ENCODE measurements at regions not wholly inside any gene's neighbourhood (a gene's known extent, or its start where the extent isn't known, plus 50 kb on each side); places are given as distances from the start of the nearest gene placed in this dataset.
A peak's percentile ranks its signal among the peaks of the same experiment; 100 is the strongest.

- no peak overlapping the region for H3K27ac Mint-ChIP-seq
Measured at GRCh38 chr4:102428122-102428521, 73.0 kb upstream of the NFKB1 start.

GRCh38 chr4:102429553-102429952, 71.6 kb upstream of the NFKB1 start:
- Mint-ChIP-seq H3K27ac (no peak overlapping the region), H3K36me3 (peaks cover 7% of the 10 kb centered on the region), H3K9me3 (no peaks in the 10 kb centered on the region), H3K4me3 (no peak overlapping the region), H3K4me1 (peaks cover 15% of the 10 kb centered on the region), H3K27me3 (peaks cover 10% of the 10 kb centered on the region)
- CTCF ChIA-PET, result interaction anchor here (0.7 to 2.2 kb wide), 7 partner anchors 71 to 580 kb away, joined by 3 to 29 read pairs (median 3); partner anchors contain the start of gene SLC39A8
- no peak for DNase-seq

More at GRCh38 chr4:102428122-102428521, 73.0 kb upstream of the NFKB1 start:
- H3K9me3 Mint-ChIP-seq, result no peaks in the 10 kb centered on the region
- CTCF ChIA-PET, result interaction anchor here (0.5 to 1.3 kb wide), 4 partner anchors 151 to 664 kb away, joined by 3 read pairs; no protein-coding TSS in a partner anchor
- no peak overlapping the region for H3K4me3 Mint-ChIP-seq
- peaks cover 22% of the 10 kb centered on the region for H3K4me1 Mint-ChIP-seq
- DNase-seq, result no peak
- H3K27me3 Mint-ChIP-seq, result peaks cover 9% of the 10 kb centered on the region
- peaks cover 7% of the 10 kb centered on the region for H3K36me3 Mint-ChIP-seq

GRCh38 chr4:102430461-102430910, 70.7 kb upstream of the NFKB1 start:
- Mint-ChIP-seq H3K36me3 (peaks cover 7% of the 10 kb centered on the region), H3K4me3 (peak overlapping the region; percentile 88), H3K27ac (peak overlapping the region; percentile 84), H3K4me1 (peaks cover 15% of the 10 kb centered on the region), H3K9me3 (no peaks in the 10 kb centered on the region), H3K27me3 (peaks cover 10% of the 10 kb centered on the region)
- CTCF ChIA-PET, result interaction anchor here (0.6 to 3.3 kb wide), 21 partner anchors 18 to 673 kb away, joined by 3 to 36 read pairs (median 3); partner anchors contain the start of genes SLC39A8 and SLC9B2
- DNase-seq, result no peak

- peaks cover 15% of the 10 kb centered on the region for H3K4me1 Mint-ChIP-seq
- peaks cover 7% of the 10 kb centered on the region for H3K36me3 Mint-ChIP-seq
- H3K9me3 Mint-ChIP-seq, result no peaks in the 10 kb centered on the region
- H3K27me3 Mint-ChIP-seq, result peaks cover 7% of the 10 kb centered on the region
- DNase-seq, result no peak
- peak overlapping the region; percentile 88 for H3K4me3 Mint-ChIP-seq
- H3K27ac Mint-ChIP-seq, result no peak overlapping the region
- CTCF ChIA-PET, result interaction anchor here (0.6 to 3.3 kb wide), 11 partner anchors 15 to 664 kb away, joined by 3 to 36 read pairs (median 4); partner anchors contain the start of gene SLC39A8
Measured at GRCh38 chr4:102431608-102431961, 69.6 kb upstream of the NFKB1 start.

- DNase-seq, result no peak
Measured at GRCh38 chr4:102437111-102437510, 64.0 kb upstream of the NFKB1 start.

GRCh38 chr4:102438396-102439235, 62.5 kb upstream of the NFKB1 start:
- H3K27ac Mint-ChIP-seq, result no peak overlapping the region
- H3K4me1 Mint-ChIP-seq, result peaks cover 4% of the 10 kb centered on the region
- no peak for DNase-seq
- peaks cover 3% of the 10 kb centered on the region for H3K27me3 Mint-ChIP-seq
- H3K4me3 Mint-ChIP-seq, result no peak overlapping the region
- no peaks in the 10 kb centered on the region for H3K9me3 Mint-ChIP-seq
- no peaks in the 10 kb centered on the region for H3K36me3 Mint-ChIP-seq
- CTCF ChIA-PET, result interaction anchor here (1.5 kb wide), 1 partner anchor 188 kb away, joined by 4 read pairs; no protein-coding TSS in a partner anchor

More at GRCh38 chr4:102437111-102437510, 64.0 kb upstream of the NFKB1 start:
- peaks cover 4% of the 10 kb centered on the region for H3K4me1 Mint-ChIP-seq
- H3K27ac Mint-ChIP-seq, result no peak overlapping the region
- peaks cover 9% of the 10 kb centered on the region for H3K27me3 Mint-ChIP-seq
- CTCF ChIA-PET, result interaction anchor here (1.3 to 1.6 kb wide), 2 partner anchors 571 to 655 kb away, joined by 3 read pairs; no protein-coding TSS in a partner anchor
- no peaks in the 10 kb centered on the region for H3K9me3 Mint-ChIP-seq
- no peaks in the 10 kb centered on the region for H3K36me3 Mint-ChIP-seq
- no peak overlapping the region for H3K4me3 Mint-ChIP-seq

GRCh38 chr4:102439236-102439614, 61.9 kb upstream of the NFKB1 start:
- H3K36me3 Mint-ChIP-seq, result no peaks in the 10 kb centered on the region
- CTCF ChIA-PET, result interaction anchor here (1.5 kb wide), 1 partner anchor 187 kb away, joined by 4 read pairs; no protein-coding TSS in a partner anchor
- peaks cover 4% of the 10 kb centered on the region for H3K4me1 Mint-ChIP-seq
- H3K27ac Mint-ChIP-seq, result no peak overlapping the region
- no peaks in the 10 kb centered on the region for H3K9me3 Mint-ChIP-seq
- H3K27me3 Mint-ChIP-seq, result peaks cover 3% of the 10 kb centered on the region
- no peak for DNase-seq
- H3K4me3 Mint-ChIP-seq, result no peak overlapping the region

- DNase-seq, result no peak
- CTCF ChIA-PET, result no interaction called here
- H3K4me3 Mint-ChIP-seq, result no peak overlapping the region
- no peaks in the 10 kb centered on the region for H3K36me3 Mint-ChIP-seq
- no peaks in the 10 kb centered on the region for H3K9me3 Mint-ChIP-seq
- H3K27me3 Mint-ChIP-seq, result peaks cover 3% of the 10 kb centered on the region
- H3K27ac Mint-ChIP-seq, result no peak overlapping the region
- H3K4me1 Mint-ChIP-seq, result peaks cover 4% of the 10 kb centered on the region
Measured at GRCh38 chr4:102439812-102440211, 61.3 kb upstream of the NFKB1 start.

- H3K4me1 Mint-ChIP-seq, result peaks cover 4% of the 10 kb centered on the region
- H3K27me3 Mint-ChIP-seq, result peaks cover 3% of the 10 kb centered on the region
- no peaks in the 10 kb centered on the region for H3K36me3 Mint-ChIP-seq
- no peaks in the 10 kb centered on the region for H3K9me3 Mint-ChIP-seq
- DNase-seq, result no peak
- CTCF ChIA-PET, result interaction anchor here (2.4 kb wide), 1 partner anchor 184 kb away, joined by 9 read pairs; no protein-coding TSS in a partner anchor
- H3K27ac Mint-ChIP-seq, result no peak overlapping the region
- no peak overlapping the region for H3K4me3 Mint-ChIP-seq
Measured at GRCh38 chr4:102440498-102440897, 60.7 kb upstream of the NFKB1 start.

- H3K4me1 Mint-ChIP-seq, result peaks cover 12% of the 10 kb centered on the region
- peaks cover 3% of the 10 kb centered on the region for H3K27me3 Mint-ChIP-seq
- H3K4me3 Mint-ChIP-seq, result no peak overlapping the region
- no peaks in the 10 kb centered on the region for H3K9me3 Mint-ChIP-seq
- CTCF ChIA-PET, result interaction anchor here (2.4 kb wide), 1 partner anchor 182 kb away, joined by 9 read pairs; no protein-coding TSS in a partner anchor
- no peak for DNase-seq
- H3K27ac Mint-ChIP-seq, result no peak overlapping the region
- no peaks in the 10 kb centered on the region for H3K36me3 Mint-ChIP-seq
Measured at GRCh38 chr4:102441978-102442911, 58.9 kb upstream of the NFKB1 start.

GRCh38 chr4:102444752-102445151, 56.4 kb upstream of the NFKB1 start:
- Mint-ChIP-seq H3K9me3 (no peaks in the 10 kb centered on the region), H3K36me3 (no peaks in the 10 kb centered on the region), H3K4me1 (peaks cover 28% of the 10 kb centered on the region), H3K27me3 (no peaks in the 10 kb centered on the region), H3K27ac (no peak overlapping the region), H3K4me3 (no peak overlapping the region)
- CTCF ChIA-PET, result interaction anchor here (1.0 to 1.7 kb wide), 2 partner anchors 180 to 647 kb away, joined by 3 to 6 read pairs; no protein-coding TSS in a partner anchor
- no peak for DNase-seq

GRCh38 chr4:102445213-102445612, 55.9 kb upstream of the NFKB1 start:
- no peak overlapping the region for H3K27ac Mint-ChIP-seq
- no peaks in the 10 kb centered on the region for H3K36me3 Mint-ChIP-seq
- DNase-seq, result no peak
- H3K27me3 Mint-ChIP-seq, result no peaks in the 10 kb centered on the region
- H3K9me3 Mint-ChIP-seq, result no peaks in the 10 kb centered on the region
- peaks cover 32% of the 10 kb centered on the region for H3K4me1 Mint-ChIP-seq
- no peak overlapping the region for H3K4me3 Mint-ChIP-seq
- CTCF ChIA-PET, result interaction anchor here (1.0 to 1.7 kb wide), 2 partner anchors 562 to 647 kb away, joined by 5 to 6 read pairs; no protein-coding TSS in a partner anchor

- no peaks in the 10 kb centered on the region for H3K9me3 Mint-ChIP-seq
- H3K36me3 Mint-ChIP-seq, result no peaks in the 10 kb centered on the region
- H3K27ac Mint-ChIP-seq, result peak overlapping the region; percentile 75
- no peak overlapping the region for H3K4me3 Mint-ChIP-seq
- DNase-seq, result peak; percentile 48
- no peaks in the 10 kb centered on the region for H3K27me3 Mint-ChIP-seq
- H3K4me1 Mint-ChIP-seq, result peaks cover 33% of the 10 kb centered on the region
- CTCF ChIA-PET, result interaction anchor here (1.2 to 2.8 kb wide), 8 partner anchors 17 to 560 kb away, joined by 3 to 21 read pairs (median 6); partner anchors contain the start of gene SLC39A8
Measured at GRCh38 chr4:102447413-102447812, 53.7 kb upstream of the NFKB1 start.

All from activated naive CD4-positive, alpha-beta T cell treated with anti-CD3 and anti-CD28 coated beads, Interleukin-2, amount 10 ng/mL, durations not matched to agents 7 days and 5 days (primary cell).